Urinary bladder (tissue), 3 donors: ENCODE measurements at regions not wholly inside any gene's neighbourhood (a gene's known extent, or its start where the extent isn't known, plus 50 kb on each side); places are given as distances from the start of the nearest gene placed in this dataset.

Experiments
- DNase-seq: peaks from one replicate; pipeline ENCODE4 v3.0.0-alpha.2; 2015; ENCODE audit errors: extremely low spot score
- H3K27ac ChIP-seq: one replicate; pipeline ENCODE4 v1.5.1; 2013; ENCODE audit warnings: low read depth, mild to moderate bottlenecking, moderate library complexity
- H3K36me3 ChIP-seq: one replicate; pipeline ENCODE4 v1.6.1; 2013; ENCODE audit warnings: mild to moderate bottlenecking, moderate library complexity; ENCODE audit not compliant: insufficient read depth
- H3K4me1 ChIP-seq: one replicate; pipeline ENCODE4 v1.6.1; 2013; ENCODE audit warnings: mild to moderate bottlenecking, moderate library complexity; ENCODE audit not compliant: insufficient read depth
- H3K4me3 ChIP-seq: one replicate; pipeline ENCODE4 v1.5.1; 2013; ENCODE audit warnings: low read depth, low read length
- WGBS: extraction: QIAGEN DNeasy Blood & Tissue Kit; methylation state at CpG from one replicate; pipeline ENCODE4 v1.1.7; 2013; 5-methylcytosine and 5-hydroxymethylcytosine counted together
- donor health status: healthy with polysubstance abuse.
- donor health status: healthy.

GRCh38 chr9:23587903-23588302 lies 238.1 kb downstream of the ELAVL2 start:
- H3K4me3 ChIP-seq = no peak overlapping the region
- WGBS = 89% methylated on average over 2 of the region's 2 CpGs
- no peaks in the 10 kb centered on the region for H3K4me1 ChIP-seq
- H3K36me3 ChIP-seq = peaks cover 2% of the 10 kb centered on the region
- H3K27ac ChIP-seq = no peak overlapping the region
- no peak for DNase-seq

DNA sequence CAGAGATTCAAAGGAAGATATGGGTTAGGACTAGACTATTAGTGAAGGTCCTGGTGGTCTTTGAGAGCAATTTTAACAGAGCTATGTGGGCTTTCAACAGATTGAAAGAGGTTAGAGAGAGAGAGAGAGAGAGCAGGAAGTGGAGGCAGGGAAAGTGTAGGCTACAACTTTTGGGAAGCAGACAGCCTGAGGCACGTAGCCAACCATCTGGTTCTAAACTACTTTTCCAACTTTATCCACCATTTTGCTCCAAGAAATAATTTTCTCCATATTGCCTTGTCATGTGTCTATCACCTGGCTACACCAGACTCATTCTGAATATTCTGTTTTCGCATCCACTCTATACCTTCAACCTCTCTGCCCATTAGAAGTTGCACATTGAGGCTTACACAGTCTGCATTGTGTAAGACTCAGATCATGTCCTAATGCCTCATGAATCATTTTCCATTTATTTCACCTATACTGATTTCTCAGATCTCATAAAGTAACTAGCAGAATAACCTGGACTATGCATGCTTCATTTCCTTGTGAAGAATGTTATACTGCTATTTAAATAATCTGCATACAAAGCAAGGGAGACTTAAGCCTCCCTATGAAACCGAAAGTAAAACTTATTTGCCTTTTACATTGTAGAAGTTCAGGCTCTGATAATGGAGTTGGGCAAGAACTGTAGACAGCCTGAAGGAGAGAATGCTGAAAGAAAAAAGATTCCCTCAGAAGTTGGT lies 235.6 kb downstream of the ELAVL2 start:
- H3K4me3 ChIP-seq = peak overlapping the region; percentile 4
- WGBS = 68% methylated on average over 3 of the region's 3 CpGs
- no peak for DNase-seq
- peak overlapping the region; percentile 38 for H3K27ac ChIP-seq
- H3K4me1 ChIP-seq = no peaks in the 10 kb centered on the region
- H3K36me3 ChIP-seq = peaks cover 2% of the 10 kb centered on the region

DNA sequence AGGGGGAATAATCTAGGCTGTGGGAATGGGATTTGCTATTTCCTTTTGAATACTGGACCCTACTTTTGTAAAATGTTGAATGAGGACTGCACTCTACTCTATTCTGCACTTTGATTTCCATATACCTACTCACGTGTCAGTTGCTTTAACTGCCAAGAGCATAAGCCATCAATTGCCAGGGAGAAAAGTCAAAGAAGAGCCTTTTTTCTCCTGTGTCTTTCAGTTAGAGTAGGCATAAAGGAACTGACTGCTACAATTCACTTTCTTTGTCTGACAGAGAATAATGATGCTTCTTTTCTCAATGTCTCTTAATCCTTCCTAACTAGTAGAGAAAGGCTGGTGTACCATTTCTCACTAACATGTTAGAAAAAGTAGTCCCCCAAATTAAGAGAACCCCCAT lies 231.6 kb downstream of the ELAVL2 start:
- DNase-seq = no peak
- Histone ChIP-seq H3K4me3 (no peak overlapping the region), H3K36me3 (no peaks in the 10 kb centered on the region), H3K27ac (no peak overlapping the region), H3K4me1 (no peaks in the 10 kb centered on the region)
- 75% methylated on average over 1 of the region's 1 CpG for WGBS

DNA sequence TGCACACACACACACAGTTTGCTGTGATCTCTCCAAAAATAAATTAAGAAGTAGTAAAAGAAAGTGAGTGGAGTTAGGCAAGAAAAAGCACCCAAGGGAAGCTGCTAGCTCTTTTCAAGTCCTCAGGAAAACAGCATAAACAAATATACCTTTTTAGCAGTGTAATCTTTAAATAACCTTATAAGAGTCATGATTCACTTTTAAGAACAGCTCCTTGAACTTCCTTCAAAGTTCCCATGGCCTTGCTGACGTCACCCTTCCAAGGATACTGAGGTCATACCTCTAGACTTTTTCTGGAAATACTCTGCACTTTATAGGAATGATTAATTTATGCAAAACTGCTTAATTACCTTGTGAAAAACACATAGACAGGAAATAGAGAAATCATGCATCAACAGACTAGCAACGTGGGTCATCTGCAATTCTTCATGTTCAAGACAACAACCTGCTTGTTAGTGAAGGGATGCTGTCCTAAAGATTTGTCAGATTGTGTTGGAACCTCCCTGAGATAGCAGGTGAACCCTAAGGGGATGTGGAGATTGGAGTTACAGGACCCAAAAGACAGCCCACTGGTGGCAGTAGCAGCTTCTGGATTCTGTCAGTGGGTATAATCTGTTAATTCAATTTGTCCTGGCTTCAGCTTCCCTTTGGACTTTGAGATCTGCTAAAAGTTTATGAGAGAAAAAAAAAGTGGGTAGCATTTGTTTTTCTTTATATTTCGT lies 229.0 kb downstream of the ELAVL2 start:
- no peak overlapping the region for H3K4me3 ChIP-seq
- DNase-seq = no peak
- no peak overlapping the region for H3K27ac ChIP-seq
- WGBS = 57% methylated on average over 3 of the region's 3 CpGs
- H3K4me1 ChIP-seq = no peaks in the 10 kb centered on the region
- no peaks in the 10 kb centered on the region for H3K36me3 ChIP-seq

DNA sequence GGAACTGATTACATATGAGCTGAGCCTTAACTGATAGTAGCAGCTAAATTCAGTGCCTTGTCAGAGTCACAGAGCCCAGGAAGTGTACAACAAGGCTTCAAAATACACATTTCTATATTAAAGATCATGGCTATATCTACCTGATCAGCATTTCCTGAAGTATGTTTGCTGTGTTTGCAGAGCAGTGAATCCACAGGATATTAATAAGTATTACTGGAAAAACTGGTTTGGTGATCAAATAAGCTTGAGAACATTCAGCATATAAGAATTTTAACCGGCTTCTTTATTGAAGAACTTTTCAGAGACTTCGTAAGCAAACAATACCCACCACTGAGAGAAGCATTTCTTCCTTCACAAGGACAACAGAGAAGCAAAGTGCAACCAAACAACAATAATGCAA lies 227.0 kb downstream of the ELAVL2 start:
- H3K4me1 ChIP-seq = no peaks in the 10 kb centered on the region
- WGBS = 82% methylated on average over 2 of the region's 2 CpGs
- peak; percentile 29 for DNase-seq
- H3K4me3 ChIP-seq = no peak overlapping the region
- no peak overlapping the region for H3K27ac ChIP-seq
- H3K36me3 ChIP-seq = no peaks in the 10 kb centered on the region

GRCh38 chr9:23603311-23603710 lies 222.7 kb downstream of the ELAVL2 start:
- Histone ChIP-seq H3K27ac (no peak overlapping the region), H3K4me1 (no peaks in the 10 kb centered on the region), H3K4me3 (no peak overlapping the region), H3K36me3 (no peaks in the 10 kb centered on the region)
- no peak for DNase-seq
- WGBS = 94% methylated on average over 7 of the region's 7 CpGs

DNA sequence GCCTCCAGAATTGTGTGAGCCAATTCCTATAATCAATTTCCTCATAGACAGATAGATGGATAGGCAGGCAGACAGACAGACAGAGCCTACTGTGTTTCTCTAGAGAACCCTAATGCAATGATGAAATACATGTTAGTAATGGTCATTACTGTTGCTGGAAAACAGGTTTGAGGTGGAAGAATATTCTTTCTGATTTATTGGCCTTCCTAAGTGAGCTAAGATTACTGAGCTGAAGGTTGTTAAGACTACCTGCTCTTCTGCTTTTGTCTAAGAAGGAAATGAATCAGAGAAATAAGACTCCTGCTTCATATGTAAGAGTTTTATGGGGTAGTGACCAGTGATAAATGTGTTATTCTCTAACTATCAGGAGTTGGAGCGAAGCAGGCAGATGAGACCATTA lies 219.9 kb downstream of the ELAVL2 start:
- Histone ChIP-seq H3K4me1 (no peaks in the 10 kb centered on the region), H3K4me3 (no peak overlapping the region), H3K27ac (no peak overlapping the region), H3K36me3 (no peaks in the 10 kb centered on the region)
- 86% methylated on average over 1 of the region's 1 CpG for WGBS
- DNase-seq = no peak

- no peaks in the 10 kb centered on the region for H3K4me1 ChIP-seq
- H3K36me3 ChIP-seq = no peaks in the 10 kb centered on the region
- WGBS = 66% methylated on average over 3 of the region's 3 CpGs
- H3K4me3 ChIP-seq = no peak overlapping the region
- no peak overlapping the region for H3K27ac ChIP-seq
- no peak for DNase-seq
These were observed 217.6 kb downstream of the ELAVL2 start for GRCh38 chr9:23608456-23608855.

DNA sequence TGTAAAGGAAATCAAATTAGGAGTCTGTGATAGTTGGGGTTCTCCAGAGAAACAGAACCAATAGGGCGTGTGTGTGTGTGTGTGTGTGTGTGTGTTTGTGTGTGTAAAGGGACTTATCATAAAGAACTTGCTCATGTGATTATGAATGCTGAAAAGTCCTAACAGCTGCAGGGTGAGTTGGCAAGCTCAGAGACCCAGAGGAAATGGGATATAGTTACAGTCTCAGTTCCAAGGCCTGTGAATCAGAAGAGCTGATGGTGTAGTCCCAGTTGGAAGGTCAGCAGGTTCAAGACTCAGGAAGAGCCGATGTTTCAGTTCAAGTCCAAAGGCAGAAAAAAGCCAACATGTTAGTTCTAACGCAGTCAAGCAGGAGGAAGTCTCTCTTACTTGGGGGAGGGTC lies 214.2 kb downstream of the ELAVL2 start:
- Histone ChIP-seq H3K27ac (no peak overlapping the region), H3K4me3 (no peak overlapping the region), H3K36me3 (no peaks in the 10 kb centered on the region), H3K4me1 (no peaks in the 10 kb centered on the region)
- 69% methylated on average over 3 of the region's 3 CpGs for WGBS
- DNase-seq = no peak

DNA sequence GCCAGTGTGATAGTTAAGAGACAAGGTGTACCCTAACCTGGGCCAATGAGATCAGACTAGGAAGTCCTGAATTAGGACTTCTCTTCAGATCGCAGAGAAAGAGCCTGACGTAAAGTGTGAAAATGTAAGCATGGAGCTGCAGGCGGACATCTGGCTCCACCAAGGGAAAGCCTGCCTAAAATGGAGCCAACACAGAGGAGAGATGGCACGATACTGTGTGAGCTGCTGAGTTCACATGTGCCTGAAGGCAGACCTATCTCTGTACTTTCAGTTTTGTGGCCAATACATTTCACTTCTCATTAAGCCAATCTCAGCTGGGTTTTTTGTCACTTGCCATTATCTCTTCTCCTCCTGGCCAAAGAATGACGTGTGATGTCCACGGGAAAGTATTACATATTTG lies 210.5 kb downstream of the ELAVL2 start:
- Histone ChIP-seq H3K27ac (no peak overlapping the region), H3K36me3 (no peaks in the 10 kb centered on the region), H3K4me3 (no peak overlapping the region), H3K4me1 (no peaks in the 10 kb centered on the region)
- WGBS = 93% methylated on average over 6 of the region's 6 CpGs
- DNase-seq = no peak

DNA sequence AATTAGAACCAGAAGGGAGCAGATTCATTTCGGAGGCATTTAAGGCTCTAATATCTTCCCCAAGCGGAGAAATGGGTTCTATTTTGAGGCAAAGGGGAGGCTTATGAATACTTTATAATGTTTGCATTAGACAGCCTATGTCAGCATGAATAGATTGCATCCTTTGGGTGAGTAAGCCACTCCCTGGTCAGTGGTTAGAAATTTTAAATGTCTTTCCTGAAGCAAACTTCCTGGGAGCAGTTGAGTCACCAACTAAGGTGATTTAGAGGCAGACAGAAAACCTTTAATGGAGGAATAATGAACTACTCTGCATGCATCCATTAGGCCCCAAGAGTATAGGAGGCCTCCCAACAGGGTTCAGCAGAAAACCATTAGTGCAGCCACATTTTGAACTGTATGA lies 204.9 kb downstream of the ELAVL2 start:
- no peak for DNase-seq
- WGBS = 78% methylated on average over 2 of the region's 2 CpGs
- Histone ChIP-seq H3K27ac (no peak overlapping the region), H3K4me1 (no peaks in the 10 kb centered on the region), H3K4me3 (no peak overlapping the region), H3K36me3 (no peaks in the 10 kb centered on the region)

DNA sequence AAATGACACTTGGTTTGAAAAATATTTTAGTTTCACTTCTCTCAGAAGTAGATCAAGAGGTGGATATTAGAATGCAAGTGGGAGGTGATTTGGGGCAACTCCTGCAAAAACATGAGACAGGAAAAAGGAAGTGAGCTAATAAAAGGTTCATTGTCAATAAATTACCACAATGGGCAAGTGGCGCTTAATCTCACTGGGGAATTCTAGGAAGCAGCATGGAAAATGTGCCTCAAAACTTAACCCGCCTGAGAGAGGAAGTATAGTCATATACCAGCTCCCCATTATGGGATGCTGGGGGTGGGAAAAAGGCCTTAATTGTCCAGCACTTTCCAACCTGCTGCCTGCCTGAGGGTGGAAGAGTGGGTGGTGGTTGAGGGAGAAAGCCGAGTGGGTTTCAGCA lies 204.1 kb downstream of the ELAVL2 start:
- no peak overlapping the region for H3K27ac ChIP-seq
- no peak for DNase-seq
- 74% methylated on average over 3 of the region's 3 CpGs for WGBS
- no peaks in the 10 kb centered on the region for H3K36me3 ChIP-seq
- H3K4me1 ChIP-seq = no peaks in the 10 kb centered on the region
- H3K4me3 ChIP-seq = no peak overlapping the region

GRCh38 chr9:23622396-23622795 lies 203.6 kb downstream of the ELAVL2 start:
- WGBS = 88% methylated on average over 4 of the region's 4 CpGs
- H3K4me1 ChIP-seq = no peaks in the 10 kb centered on the region
- no peaks in the 10 kb centered on the region for H3K36me3 ChIP-seq
- no peak for DNase-seq
- no peak overlapping the region for H3K27ac ChIP-seq
- no peak overlapping the region for H3K4me3 ChIP-seq

GRCh38 chr9:23630488-23630887 lies 195.6 kb downstream of the ELAVL2 start:
- no peak for DNase-seq
- whole genome bisulfite sequencing = 88% methylated on average over 2 of the region's 2 CpGs
- Histone ChIP-seq H3K4me3 (no peak overlapping the region), H3K27ac (no peak overlapping the region), H3K36me3 (no peaks in the 10 kb centered on the region), H3K4me1 (no peaks in the 10 kb centered on the region)
